NCI-H1417 (cell line): ENCODE measurements at regions not wholly inside any gene's neighbourhood (a gene's known extent, or its start where the extent isn't known, plus 50 kb on each side); places are given as distances from the start of the nearest gene placed in this dataset.
"Not testable (repeated sequence)": the region's sequence is repeated elsewhere in the genome, so short reads cannot be mapped to it uniquely, and the experiment has no call there.

Experiments used
- DNase-seq, 3 experiments: peaks; one replicate each; lab custom pipeline; 2025; lab: John Stamatoyannopoulos, UW

DNA sequence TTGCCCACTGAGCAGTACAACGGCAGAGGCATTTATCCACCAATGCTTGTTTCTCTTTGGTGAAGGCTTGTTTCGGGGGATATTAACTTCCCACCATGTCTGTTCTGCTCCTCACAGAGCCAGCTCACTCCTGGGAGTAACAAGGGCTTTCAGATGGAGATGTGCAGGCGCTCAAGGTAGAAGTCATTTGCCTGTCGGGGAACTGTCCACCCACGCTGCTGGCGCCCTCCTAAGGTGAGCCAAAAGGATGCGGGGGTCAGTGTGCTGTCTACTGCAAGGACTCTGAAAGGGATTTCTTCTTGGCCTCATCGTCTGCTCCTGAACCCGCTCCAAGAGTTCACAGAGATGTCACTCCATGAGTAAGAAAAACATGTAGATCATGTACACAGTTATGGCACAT is 57.0 kb upstream of the CYRIA start:
- DNase-seq, result no peak

DNA sequence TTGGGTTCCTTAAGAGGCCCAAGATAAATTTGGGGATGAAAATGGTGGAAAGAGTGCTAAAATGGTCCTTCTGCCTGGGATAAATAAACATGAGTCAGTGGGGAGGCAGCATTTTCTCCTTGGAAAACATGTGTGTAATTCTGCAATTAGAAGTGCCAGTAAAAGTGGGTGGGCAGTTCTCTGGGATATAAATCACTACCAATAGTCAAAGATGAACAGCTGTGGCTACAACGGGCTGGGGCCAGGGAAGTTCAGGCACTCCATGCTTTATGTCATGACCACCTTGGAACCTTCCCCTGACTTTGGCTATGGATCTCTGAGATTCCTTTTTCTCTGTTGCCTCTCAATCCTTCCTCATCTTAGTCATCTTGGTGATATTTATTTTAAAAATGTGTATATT is 56.5 kb upstream of the CYRIA start:
- no peak for DNase-seq

DNA sequence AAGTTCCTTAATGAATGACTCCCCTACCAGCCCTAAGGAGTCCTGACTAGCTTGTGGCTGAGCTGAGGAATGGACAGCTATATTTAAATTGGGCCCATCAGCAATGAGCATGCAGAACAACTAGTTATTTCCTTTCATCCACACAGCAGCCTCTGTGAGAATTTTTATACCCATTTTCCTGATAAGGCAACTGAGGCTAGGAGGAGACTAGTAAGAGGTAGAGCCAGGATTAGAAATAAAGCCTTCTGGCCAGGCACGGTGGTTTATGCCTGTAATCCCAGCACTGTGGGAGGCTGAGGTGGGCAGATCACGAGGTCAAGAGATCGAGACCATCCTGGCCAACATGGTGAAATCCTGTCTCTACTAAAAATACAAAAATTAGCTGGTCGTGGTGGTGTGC is 55.9 kb upstream of the CYRIA start:
- not testable (repeated sequence) for DNase-seq

DNA sequence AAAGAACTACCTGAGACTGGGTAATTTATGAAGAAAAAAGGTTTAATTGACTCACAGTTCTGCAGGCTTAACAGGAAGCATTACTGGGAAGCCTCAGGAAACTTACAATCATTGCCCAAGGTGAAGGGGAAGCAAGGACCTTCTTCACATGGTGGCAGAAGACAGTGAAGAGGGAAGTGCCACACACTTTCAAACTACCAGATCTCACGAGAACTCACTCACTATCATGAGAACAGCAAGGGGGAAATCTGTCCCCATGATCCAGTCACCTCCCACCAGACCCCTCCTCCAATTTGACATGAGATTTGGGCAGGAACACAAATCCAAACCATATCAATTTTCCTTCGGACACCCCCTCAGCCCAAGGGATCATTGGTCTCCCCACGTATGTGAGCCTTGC is 55.1 kb upstream of the CYRIA start:
- not testable (repeated sequence) for DNase-seq

DNA sequence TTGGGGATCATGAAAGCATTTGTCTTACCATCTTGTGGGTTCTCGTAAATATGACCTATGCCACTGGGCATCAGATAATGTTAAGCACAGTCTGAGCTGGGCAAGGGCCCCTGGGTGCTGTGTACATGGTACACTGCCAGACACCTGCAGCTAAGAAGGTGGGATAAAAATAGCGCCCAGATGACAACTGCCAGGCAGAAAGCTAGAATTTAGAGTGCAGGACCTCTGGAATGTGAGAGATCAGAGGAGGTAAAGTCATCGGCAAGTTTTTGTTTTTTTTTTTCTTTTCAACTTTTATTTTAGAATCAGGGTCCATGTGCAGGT is 53.8 kb upstream of the CYRIA start:
- DNase-seq, result no peak

DNA sequence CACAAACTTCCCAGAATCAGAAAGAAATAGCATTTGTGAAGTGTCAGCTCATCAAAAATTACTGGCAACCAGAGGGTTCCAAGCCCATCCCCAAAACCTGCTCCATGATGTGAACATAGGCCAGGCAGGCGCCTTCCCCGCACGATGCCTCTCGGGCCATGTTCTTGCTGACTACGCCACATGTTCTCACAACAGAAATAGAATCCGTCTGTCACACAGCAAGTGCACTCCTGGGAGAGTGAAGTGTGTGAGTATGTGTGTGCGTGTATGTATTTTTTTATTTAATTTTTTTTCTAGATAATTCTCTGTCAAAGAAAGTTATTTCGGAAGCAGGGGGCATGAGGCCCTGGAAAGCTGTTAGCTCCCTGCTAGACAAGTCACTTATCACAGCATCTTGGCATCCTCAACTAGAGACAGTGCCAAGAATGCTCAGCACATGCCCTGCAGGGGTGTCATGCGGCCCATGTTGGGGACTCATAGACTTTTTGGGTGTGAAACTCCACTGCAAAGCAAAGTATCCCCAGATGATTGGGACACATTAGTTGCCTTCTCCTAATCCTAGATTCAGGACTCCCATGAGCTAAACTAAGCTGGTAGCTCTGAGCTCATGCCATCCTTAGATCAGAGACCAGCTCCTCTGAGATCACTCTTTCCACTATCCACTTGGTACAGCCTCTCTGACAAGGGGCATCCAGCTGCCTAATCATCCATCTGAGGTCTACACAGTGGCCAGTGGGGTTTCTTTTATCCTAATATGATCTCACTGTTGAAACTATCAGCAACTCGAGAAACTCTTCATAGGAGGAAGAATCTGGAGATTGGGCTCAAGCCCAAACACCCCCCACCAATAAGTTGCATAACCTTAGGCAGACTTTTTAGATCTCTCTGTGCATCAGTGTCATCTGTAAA is 53.2 kb upstream of the CYRIA start:
- no peak for DNase-seq

GRCh38 chr2:16717477-16717876 is 51.8 kb upstream of the CYRIA start:
- DNase-seq, result no peak

GRCh38 chr2:16716944-16717343 is 51.3 kb upstream of the CYRIA start:
- DNase-seq, result no peak

GRCh38 chr2:16716024-16716423 is 50.4 kb upstream of the CYRIA start:
- no peak for DNase-seq
